Kidney epithelial cell (primary cell): ENCODE measurements at regions not wholly inside any gene's neighbourhood (a gene's known extent, or its start where the extent isn't known, plus 50 kb on each side); places are given as distances from the start of the nearest gene placed in this dataset.
A peak's percentile ranks its signal among the peaks of the same experiment; 100 is the strongest.

Experiments
- DNase-seq: peaks from one replicate; pipeline ENCODE4 v3.0.0-alpha.2; 2010; ENCODE audit warnings: low read depth
- H3K27me3 ChIP-seq: 2 replicates; pipeline ENCODE4 v1.6.0; 2011; ENCODE audit warnings: low read length; ENCODE audit not compliant: control insufficient read depth, insufficient read depth
- H3K36me3 ChIP-seq: 2 replicates; pipeline ENCODE4 v1.5.1; 2011; ENCODE audit warnings: low read length; ENCODE audit not compliant: control insufficient read depth, insufficient read depth
- H3K4me3 ChIP-seq: 2 replicates; pipeline ENCODE4 v1.5.1; 2011; ENCODE audit warnings: low read depth, mild to moderate bottlenecking, control low read depth, low read length
- TF ChIP-seq, protein P1 (sequence below): IDR thresholded peaks from 2 replicates; pipeline ENCODE4 v1.5.1; 2011; ENCODE audit warnings: mild to moderate bottlenecking, moderate library complexity, low read length, control low read depth, inconsistent platforms; ENCODE audit not compliant: insufficient read depth, poor library complexity, severe bottlenecking

DNA sequence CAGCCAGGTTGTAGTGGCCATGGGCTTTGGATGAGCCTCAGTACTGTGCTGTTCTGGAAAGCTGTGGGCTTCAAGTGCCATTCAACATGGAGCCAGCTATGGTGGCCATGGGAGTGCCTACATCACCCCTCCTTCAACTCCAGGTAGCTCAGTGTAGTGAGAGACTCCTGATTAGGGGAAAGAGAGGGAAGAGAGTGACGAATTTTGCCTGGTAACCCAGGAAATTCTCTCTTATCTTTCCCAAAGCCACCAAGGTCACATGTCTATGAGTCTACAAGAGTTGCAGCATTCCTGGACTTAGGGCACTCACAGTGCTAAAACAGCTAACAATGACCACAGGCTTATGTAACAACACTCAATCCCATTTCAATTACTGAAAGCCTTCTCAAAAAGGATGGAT, 81.7 kb upstream of the SPTLC1 start:
- no peaks in the 10 kb centered on the region for H3K36me3 ChIP-seq
- peak; percentile 5 for DNase-seq

DNA sequence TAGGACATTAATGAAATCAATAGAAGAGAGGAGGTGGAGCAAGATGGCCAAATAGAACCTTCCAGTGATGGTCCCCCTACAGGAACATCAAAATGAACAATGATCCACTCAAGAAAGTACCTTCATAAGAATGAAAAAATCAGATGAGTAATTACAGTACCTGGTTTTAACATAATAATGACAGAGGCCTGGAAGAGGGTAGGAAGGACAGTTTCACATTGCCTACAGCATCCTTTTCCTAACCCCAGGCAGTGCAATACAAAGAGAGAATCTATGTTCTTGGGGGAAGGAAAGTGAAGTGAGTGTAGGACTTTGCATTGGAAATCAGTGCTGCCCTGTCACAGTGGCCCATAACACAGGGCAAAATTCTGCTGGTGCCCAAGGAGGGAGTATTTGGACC, 81.2 kb upstream of the SPTLC1 start:
- DNase-seq: no peak
- H3K36me3 ChIP-seq: no peaks in the 10 kb centered on the region
- no peaks in the 10 kb centered on the region for H3K27me3 ChIP-seq
- TF ChIP-seq, protein P1, sequence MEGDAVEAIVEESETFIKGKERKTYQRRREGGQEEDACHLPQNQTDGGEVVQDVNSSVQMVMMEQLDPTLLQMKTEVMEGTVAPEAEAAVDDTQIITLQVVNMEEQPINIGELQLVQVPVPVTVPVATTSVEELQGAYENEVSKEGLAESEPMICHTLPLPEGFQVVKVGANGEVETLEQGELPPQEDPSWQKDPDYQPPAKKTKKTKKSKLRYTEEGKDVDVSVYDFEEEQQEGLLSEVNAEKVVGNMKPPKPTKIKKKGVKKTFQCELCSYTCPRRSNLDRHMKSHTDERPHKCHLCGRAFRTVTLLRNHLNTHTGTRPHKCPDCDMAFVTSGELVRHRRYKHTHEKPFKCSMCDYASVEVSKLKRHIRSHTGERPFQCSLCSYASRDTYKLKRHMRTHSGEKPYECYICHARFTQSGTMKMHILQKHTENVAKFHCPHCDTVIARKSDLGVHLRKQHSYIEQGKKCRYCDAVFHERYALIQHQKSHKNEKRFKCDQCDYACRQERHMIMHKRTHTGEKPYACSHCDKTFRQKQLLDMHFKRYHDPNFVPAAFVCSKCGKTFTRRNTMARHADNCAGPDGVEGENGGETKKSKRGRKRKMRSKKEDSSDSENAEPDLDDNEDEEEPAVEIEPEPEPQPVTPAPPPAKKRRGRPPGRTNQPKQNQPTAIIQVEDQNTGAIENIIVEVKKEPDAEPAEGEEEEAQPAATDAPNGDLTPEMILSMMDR: no peak
- no peak overlapping the region for H3K4me3 ChIP-seq

More for the DNA sequence above, 81.7 kb upstream of the SPTLC1 start:
- H3K4me3 ChIP-seq: no peak overlapping the region
- TF ChIP-seq, protein P1: no peak
- H3K27me3 ChIP-seq: no peaks in the 10 kb centered on the region

DNA sequence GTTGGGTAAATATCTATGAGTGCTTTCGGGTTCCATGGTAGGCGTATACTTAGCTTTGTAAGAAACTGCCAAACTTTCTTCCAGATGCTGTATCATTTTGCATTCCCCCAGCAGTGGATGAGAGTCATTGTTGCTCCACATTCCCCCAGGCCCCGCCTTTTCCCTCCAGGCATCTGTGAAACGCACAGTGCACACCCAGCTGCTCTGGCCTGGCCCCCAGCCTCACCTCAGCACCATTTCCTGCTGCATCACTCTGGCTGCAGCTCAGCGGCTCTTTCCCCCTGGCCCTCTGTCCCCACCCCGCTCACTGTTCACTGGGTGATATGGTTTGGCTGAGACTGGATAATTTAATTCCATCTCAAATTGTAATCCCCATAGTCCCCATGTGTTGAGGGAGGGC, 76.6 kb upstream of the SPTLC1 start:
- Histone ChIP-seq H3K36me3 (no peaks in the 10 kb centered on the region), H3K4me3 (no peak overlapping the region), H3K27me3 (no peaks in the 10 kb centered on the region)
- TF ChIP-seq, protein P1: no peak
- no peak for DNase-seq

DNA sequence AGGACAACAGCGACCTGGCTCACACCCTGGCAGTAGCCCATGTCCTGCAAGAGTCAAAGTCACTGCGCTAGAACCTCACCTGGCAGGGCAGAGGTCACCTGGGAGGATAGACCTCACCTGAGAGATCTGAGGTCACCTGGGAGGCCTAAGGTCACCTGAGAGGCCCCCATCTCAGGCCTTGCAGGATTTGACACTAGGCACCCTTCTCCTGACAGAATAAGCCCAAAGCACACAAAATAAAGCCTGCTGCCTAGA, 75.2 kb upstream of the SPTLC1 start:
- TF ChIP-seq, protein P1: no peak

DNA sequence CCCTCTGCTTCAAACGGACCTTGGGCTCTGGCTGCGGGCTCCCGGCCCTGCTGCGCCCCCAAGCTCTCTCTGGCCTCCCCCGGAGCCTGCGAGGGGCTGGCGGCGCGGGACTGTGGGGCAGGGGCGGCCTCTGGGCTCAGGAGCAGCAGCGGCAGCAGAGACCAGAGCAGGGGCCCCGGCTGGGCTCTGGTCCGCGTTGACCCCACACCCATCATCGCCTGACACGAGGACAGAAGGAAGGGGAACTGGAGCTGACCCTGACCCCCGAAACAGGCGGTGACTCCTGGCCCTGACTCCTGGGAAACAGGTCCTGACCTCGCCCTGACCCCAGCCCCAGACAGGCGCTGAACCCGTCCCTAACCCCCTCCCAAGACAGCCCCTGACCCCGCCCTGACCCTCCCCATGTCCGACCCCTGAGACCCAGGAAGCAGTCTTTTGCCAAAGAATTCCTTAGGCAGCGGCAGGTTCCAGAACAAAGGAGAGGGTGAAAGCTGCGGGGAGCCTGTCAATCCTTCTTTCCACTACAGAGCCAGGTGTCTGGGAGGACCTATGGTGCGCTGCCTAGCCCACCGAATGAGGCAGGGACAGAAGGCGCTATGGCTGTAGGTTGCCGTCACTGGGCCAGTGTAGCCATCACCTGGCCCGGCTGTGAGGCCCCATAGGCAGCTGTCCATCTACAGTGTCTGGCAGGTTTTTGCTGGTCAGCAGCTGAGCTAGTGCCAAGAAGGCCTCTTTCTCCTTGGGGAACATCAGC, 74.7 kb upstream of the SPTLC1 start:
- TF ChIP-seq, protein P1: no peak
- no peak for DNase-seq
- H3K27me3 ChIP-seq: peaks cover 4% of the 10 kb centered on the region
- no peaks in the 10 kb centered on the region for H3K36me3 ChIP-seq
- H3K4me3 ChIP-seq: no peak overlapping the region

More for the DNA sequence above, 75.2 kb upstream of the SPTLC1 start:
- H3K27me3 ChIP-seq: peaks cover 4% of the 10 kb centered on the region
- H3K36me3 ChIP-seq: no peaks in the 10 kb centered on the region
- no peak for DNase-seq
- H3K4me3 ChIP-seq: no peak overlapping the region
